ENCODE measurements at regions not wholly inside any gene's neighbourhood (a gene's known extent, or its start where the extent isn't known, plus 50 kb on each side); places are given as distances from the start of the nearest gene placed in this dataset.

DNA sequence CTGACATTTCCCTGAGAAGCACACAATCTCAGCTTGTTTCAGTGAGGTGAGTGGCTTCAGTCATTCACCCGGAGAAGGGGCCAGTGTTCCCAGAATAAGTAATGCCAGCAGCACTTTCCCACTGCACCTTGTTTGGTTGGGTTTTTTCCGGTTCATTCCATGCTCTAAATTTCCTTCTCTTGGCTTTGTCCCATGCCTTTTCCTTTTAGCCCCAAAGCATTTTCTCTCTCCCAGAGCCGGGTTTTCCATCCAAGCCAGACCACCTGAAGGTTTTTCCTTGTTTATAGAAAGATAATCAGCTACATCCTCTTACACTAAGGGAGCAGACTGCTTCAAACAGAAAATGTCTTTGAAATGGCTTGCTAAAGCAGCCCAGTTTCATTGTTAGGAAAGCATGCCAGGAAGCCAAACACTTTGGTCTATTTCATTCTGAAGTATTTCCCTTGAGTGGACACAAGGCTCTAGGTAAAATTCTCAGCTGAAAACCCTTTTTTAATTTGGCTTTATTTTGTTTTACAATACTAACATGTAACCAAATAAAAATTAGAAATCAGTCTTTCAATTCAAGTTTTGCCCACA, 501.6 kb downstream of the DTWD2 start:
- no peaks in the 10 kb centered on the region for H3F3A ChIP-seq (replicated peaks; ENCODE audit: low read depth)
- no peaks in the 10 kb centered on the region for H3K79me2 ChIP-seq (replicated peaks; ENCODE audit: insufficient read depth)
- Mint-ChIP-seq H3K4me3 (no peak overlapping the region), H3K36me3 (ENCODE audit: low read depth) (peaks cover 5% of the 10 kb centered on the region; the same call in 2 of the 3 replicates), H3K9me3 (peaks cover 6% of the 10 kb centered on the region), H3K4me1 (peaks cover 13% of the 10 kb centered on the region), H3K27ac (no peak overlapping the region; the same call in 1 of the 2 replicates), H3K27me3 (ENCODE audit: insufficient read depth, low read depth, poor library complexity) (no peaks in the 10 kb centered on the region)
- no peak for TF ChIP-seq POLR2AphosphoS5 (IDR thresholded peaks at IDR 0.05; ENCODE audit: low read depth)
- TF ChIP-seq REST (IDR thresholded peaks at IDR 0.05; ENCODE audit: unreplicated experiment), result no peak
- TF ChIP-seq ZNF331 (CRISPR knock-in tag; IDR thresholded peaks at IDR 0.05; ENCODE audit: low read depth), result no peak
- no peak for TF ChIP-seq ZNF462 (CRISPR knock-in tag; IDR thresholded peaks at IDR 0.05)
- no peak for TF ChIP-seq NANOG (IDR thresholded peaks at IDR 0.05; ENCODE audit: borderline replicate concordance)
- TF ChIP-seq, protein P1, sequence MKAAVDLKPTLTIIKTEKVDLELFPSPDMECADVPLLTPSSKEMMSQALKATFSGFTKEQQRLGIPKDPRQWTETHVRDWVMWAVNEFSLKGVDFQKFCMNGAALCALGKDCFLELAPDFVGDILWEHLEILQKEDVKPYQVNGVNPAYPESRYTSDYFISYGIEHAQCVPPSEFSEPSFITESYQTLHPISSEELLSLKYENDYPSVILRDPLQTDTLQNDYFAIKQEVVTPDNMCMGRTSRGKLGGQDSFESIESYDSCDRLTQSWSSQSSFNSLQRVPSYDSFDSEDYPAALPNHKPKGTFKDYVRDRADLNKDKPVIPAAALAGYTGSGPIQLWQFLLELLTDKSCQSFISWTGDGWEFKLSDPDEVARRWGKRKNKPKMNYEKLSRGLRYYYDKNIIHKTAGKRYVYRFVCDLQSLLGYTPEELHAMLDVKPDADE (IDR thresholded peaks at IDR 0.05), result no peak
- no peak for TF ChIP-seq JUNB (IDR thresholded peaks at IDR 0.05; ENCODE audit: unreplicated experiment)
- no peak for TF ChIP-seq EZH2 (IDR thresholded peaks at IDR 0.05; ENCODE audit: low read depth, unreplicated experiment)
- H3K4me2 ChIP-seq, result no peak overlapping the region
- H3K36me3 ChIP-seq (ENCODE audit: insufficient read depth), result no peaks in the 10 kb centered on the region
- H2AFZ ChIP-seq, result peak overlapping the region; percentile 82; the same call in 1 of the 2 replicates
- H3K9me2 ChIP-seq (ENCODE audit: insufficient read depth), result peaks cover 2% of the 10 kb centered on the region; the same call in 1 of the 2 replicates
- no peak overlapping the region for H3K4me3 ChIP-seq
- no peak overlapping the region for H3K27ac ChIP-seq (ENCODE audit: low read depth)
- no peak for ATAC-seq
- H3K4me1 ChIP-seq (ENCODE audit: insufficient read depth), result no peaks in the 10 kb centered on the region
- peak; percentile 5 for DNase-seq (ENCODE audit: low spot score)
- H4K20me1 ChIP-seq (replicated peaks; ENCODE audit: insufficient read depth), result no peaks in the 10 kb centered on the region
- no peaks in the 10 kb centered on the region for H3K27me3 ChIP-seq (ENCODE audit: insufficient read depth)

All from GM23338 (cell line).